ENCODE measurements at regions not wholly inside any gene's neighbourhood (a gene's known extent, or its start where the extent isn't known, plus 50 kb on each side); places are given as distances from the start of the nearest gene placed in this dataset.
A peak's percentile ranks its signal among the peaks of the same experiment; 100 is the strongest.

DNA sequence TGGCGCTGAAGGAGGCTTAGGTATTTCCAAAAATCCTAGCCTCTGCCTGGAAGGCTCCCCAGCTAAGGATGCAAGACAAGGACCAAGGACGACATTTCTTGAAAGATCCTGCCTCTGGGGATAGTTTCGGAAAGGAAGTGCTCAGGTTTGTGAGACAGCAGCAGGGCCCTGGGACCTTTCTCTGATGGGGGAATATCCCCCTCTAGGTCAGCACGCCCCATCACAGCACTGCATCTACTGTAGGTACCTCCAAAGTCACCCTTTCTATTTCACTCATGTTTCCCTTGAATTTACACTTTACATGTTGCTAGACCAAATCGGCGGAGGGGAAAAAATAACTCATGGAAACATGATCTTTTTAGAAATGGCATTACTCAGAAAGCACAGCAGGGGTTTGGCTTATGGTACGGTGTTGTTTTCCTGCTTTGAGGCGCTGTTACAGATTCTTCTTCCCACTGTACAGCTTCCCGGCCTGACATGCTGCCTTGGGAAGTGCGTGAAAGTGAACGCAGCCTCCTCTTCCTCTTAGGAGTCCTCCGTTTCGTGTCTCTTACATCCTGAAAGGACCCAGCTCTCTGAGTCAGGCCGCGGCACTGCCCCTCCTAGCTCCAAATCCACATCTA lies 77.2 kb upstream of the DHRSX start:
- peaks cover 1 to 14% (median 9%) of the 10 kb centered on the region in 4 experiments for H3K27me3 ChIP-seq (replicated peaks in 1 of 4; ENCODE audit: control insufficient read depth in 3 of 4, extremely low read depth in 1 of 4, insufficient read depth in 3 of 4, low read length in 3 of 4)
- no peaks in the 10 kb centered on the region for H4K20me1 ChIP-seq (replicated peaks in 1 of 2; ENCODE audit: control insufficient read depth in 1 of 2, insufficient read depth in 2 of 2, low read length in 2 of 2)
- no peaks in the 10 kb centered on the region; the same call in 1 of the 2 replicates for H3K23me2 ChIP-seq (ENCODE audit: low read depth, low read length)
- H4K8ac ChIP-seq (ENCODE audit: extremely low read depth, insufficient read depth, low read length) = no peak overlapping the region
- peak overlapping the region; percentile 76; the same call in 1 of the 2 replicates for H2AK5ac ChIP-seq (ENCODE audit: low read depth, low read length)
- DNase-seq (ENCODE audit: low read depth in 1 of 2, low spot score in 2 of 2) (no peak), FAIRE-seq (no peak)
- no peak overlapping the region for H3K56ac ChIP-seq (replicated peaks; ENCODE audit: insufficient read length, low read depth, low read length)
- no peak overlapping the region for H3K4me3 ChIP-seq (ENCODE audit: extremely low read depth in 1 of 4, insufficient read depth in 2 of 4, low read depth in 3 of 4, low read length in 4 of 4)
- H3K18ac ChIP-seq (ENCODE audit: extremely low read depth, low read length) = peak overlapping the region; percentile 60; the same call in 1 of the 2 replicates
- H2BK12ac ChIP-seq (ENCODE audit: low read depth, low read length) = peak overlapping the region; percentile 94; the same call in 1 of the 2 replicates
- POLR2A ChIA-PET (ENCODE audit: partially characterized antibody) = no interaction called here
- no peak overlapping the region for H3K14ac ChIP-seq (ENCODE audit: insufficient read length)
- no peak overlapping the region for H4K5ac ChIP-seq (ENCODE audit: insufficient read length, low read depth, low read length)
- H4K91ac ChIP-seq (replicated peaks; ENCODE audit: insufficient read length, low read length) = no peak overlapping the region
- no peaks in the 10 kb centered on the region for H3K9me3 ChIP-seq (ENCODE audit: insufficient read depth in 2 of 2, low read depth in 1 of 2, low read length in 1 of 2)
- H3K4ac ChIP-seq (replicated peaks; ENCODE audit: insufficient read length, low read depth, low read length) = no peak overlapping the region
- 0 out of 2 replicates have a peak overlapping the region, but pooled peaks have one; percentile 48 for H2BK20ac ChIP-seq (ENCODE audit: low read length)
- no peaks in the 10 kb centered on the region for H3K79me2 ChIP-seq (ENCODE audit: control insufficient read depth in 1 of 2, insufficient read depth in 2 of 2, low read length in 2 of 2)
- H3K4me1 ChIP-seq (replicated peaks in 1 of 4; ENCODE audit: control insufficient read depth in 3 of 4, insufficient read depth in 4 of 4, low read length in 3 of 4) = peaks cover 3 to 10% (median 5%) of the 10 kb centered on the region in 4 experiments; a peak in 4 of 7 replicates
- no peak overlapping the region for H2BK120ac ChIP-seq (replicated peaks; ENCODE audit: low read depth, low read length)
- H3K9ac ChIP-seq (replicated peaks in 1 of 4; ENCODE audit: extremely low read depth in 1 of 4, low read depth in 3 of 4, low read length in 3 of 4) = no peak overlapping the region
- H3K4me2 ChIP-seq (ENCODE audit: insufficient read depth in 1 of 2, low read depth in 2 of 2, low read length in 2 of 2) = no peak overlapping the region
- H3K36me3 ChIP-seq (ENCODE audit: control insufficient read depth in 2 of 4, insufficient read depth in 4 of 4, low read length in 3 of 4) = no peaks in the 10 kb centered on the region
- no peaks in the 10 kb centered on the region for H3K79me1 ChIP-seq (ENCODE audit: low read depth, low read length)
- 0 out of 2 replicates have a peak overlapping the region, but pooled peaks have one; percentile 6 for H2AFZ ChIP-seq (ENCODE audit: low read length)
- 73% methylated on average over 15 of the region's 15 CpGs; no CpG with 5 or more reads in 1 of the 2 experiments for WGBS, 2 experiments (ENCODE audit: extremely low coverage in 1 of 2, insufficient coverage in 1 of 2, insufficient read length in 1 of 2, insufficient replicate concordance in 2 of 2, low coverage in 1 of 2, low lambda C conversion rate in 2 of 2, missing lambda C conversion rate in 1 of 2)
- CTCF ChIA-PET (ENCODE audit: partially characterized antibody) = no interaction called here
- peak overlapping the region; percentile 61; the same call in 1 of the 2 replicates for H2BK5ac ChIP-seq (ENCODE audit: low read depth, low read length)
- no peak overlapping the region for H2BK15ac ChIP-seq (ENCODE audit: low read length)
- no peak overlapping the region for H3K23ac ChIP-seq (ENCODE audit: insufficient read length)
- H3K27ac ChIP-seq (ENCODE audit: low read depth, low read length) = no peak overlapping the region
- TF ChIP-seq TAF7 (optimal IDR thresholded peaks at IDR 0.05; ENCODE audit: borderline replicate concordance, low read depth, low read length) (no peak), POU5F1 (IDR thresholded peaks at IDR 0.05; ENCODE audit: low read depth, low read length) (no peak), PHF8 (conservative IDR thresholded peaks at IDR 0.05; ENCODE audit: low read depth, low read length) (no peak), CTBP2 (IDR thresholded peaks at IDR 0.05; ENCODE audit: borderline replicate concordance, insufficient read depth, insufficient read length, low read length) (no peak), BRCA1 (IDR thresholded peaks at IDR 0.05; ENCODE audit: low read depth, low read length) (no peak), CREB1 (IDR thresholded peaks at IDR 0.05) (no peak), NANOG (IDR thresholded peaks at IDR 0.05; ENCODE audit: insufficient read depth, low read depth, low read length, poor library complexity, severe bottlenecking) (no peak), BACH1 (IDR thresholded peaks at IDR 0.05; ENCODE audit: low read length) (no peak), SRF (IDR thresholded peaks at IDR 0.05; ENCODE audit: low read depth, low read length) (no peak), SP2 (IDR thresholded peaks at IDR 0.05; ENCODE audit: low read length) (no peak)
- TF ChIP-seq, protein P1, sequence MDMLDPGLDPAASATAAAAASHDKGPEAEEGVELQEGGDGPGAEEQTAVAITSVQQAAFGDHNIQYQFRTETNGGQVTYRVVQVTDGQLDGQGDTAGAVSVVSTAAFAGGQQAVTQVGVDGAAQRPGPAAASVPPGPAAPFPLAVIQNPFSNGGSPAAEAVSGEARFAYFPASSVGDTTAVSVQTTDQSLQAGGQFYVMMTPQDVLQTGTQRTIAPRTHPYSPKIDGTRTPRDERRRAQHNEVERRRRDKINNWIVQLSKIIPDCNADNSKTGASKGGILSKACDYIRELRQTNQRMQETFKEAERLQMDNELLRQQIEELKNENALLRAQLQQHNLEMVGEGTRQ (IDR thresholded peaks at IDR 0.05; ENCODE audit: low read length) = no peak
- TF ChIP-seq, protein P2, sequence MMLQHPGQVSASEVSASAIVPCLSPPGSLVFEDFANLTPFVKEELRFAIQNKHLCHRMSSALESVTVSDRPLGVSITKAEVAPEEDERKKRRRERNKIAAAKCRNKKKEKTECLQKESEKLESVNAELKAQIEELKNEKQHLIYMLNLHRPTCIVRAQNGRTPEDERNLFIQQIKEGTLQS (IDR thresholded peaks at IDR 0.05; ENCODE audit: insufficient read depth, low read depth, low read length) = no peak
